ENCODE measurements at regions not wholly inside any gene's neighbourhood (a gene's known extent, or its start where the extent isn't known, plus 50 kb on each side); places are given as distances from the start of the nearest gene placed in this dataset.

DNA sequence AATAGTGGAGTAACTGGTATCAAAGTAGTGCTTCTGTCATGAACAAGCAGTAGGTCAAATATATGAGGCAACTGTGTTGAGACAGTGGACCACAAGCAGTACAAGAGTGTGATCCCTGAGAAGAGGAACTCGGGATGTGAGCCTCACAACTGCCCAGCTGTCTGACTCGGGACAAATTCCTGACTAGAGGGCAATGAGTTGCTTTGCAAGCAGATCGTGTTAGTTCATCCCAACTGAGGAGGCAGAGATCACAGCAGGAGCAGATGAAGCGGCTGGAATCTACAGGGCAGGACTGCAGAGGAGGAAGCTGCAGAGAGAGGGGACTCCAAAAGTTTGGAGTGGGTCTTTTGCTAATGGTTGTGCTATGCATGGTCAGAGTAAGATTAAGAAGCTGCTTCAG, 741.1 kb downstream of the DIAPH3 start:
- TF ChIP-seq POLR2A (IDR thresholded peaks at IDR 0.05), result no peak
- no peak for TF ChIP-seq POLR2AphosphoS5 (IDR thresholded peaks at IDR 0.05)
- TF ChIP-seq, protein P1, sequence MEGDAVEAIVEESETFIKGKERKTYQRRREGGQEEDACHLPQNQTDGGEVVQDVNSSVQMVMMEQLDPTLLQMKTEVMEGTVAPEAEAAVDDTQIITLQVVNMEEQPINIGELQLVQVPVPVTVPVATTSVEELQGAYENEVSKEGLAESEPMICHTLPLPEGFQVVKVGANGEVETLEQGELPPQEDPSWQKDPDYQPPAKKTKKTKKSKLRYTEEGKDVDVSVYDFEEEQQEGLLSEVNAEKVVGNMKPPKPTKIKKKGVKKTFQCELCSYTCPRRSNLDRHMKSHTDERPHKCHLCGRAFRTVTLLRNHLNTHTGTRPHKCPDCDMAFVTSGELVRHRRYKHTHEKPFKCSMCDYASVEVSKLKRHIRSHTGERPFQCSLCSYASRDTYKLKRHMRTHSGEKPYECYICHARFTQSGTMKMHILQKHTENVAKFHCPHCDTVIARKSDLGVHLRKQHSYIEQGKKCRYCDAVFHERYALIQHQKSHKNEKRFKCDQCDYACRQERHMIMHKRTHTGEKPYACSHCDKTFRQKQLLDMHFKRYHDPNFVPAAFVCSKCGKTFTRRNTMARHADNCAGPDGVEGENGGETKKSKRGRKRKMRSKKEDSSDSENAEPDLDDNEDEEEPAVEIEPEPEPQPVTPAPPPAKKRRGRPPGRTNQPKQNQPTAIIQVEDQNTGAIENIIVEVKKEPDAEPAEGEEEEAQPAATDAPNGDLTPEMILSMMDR (IDR thresholded peaks at IDR 0.05), result no peak

All from prostate gland (tissue), 2 donors.